Hepatocyte (in vitro differentiated cells): ENCODE measurements at regions not wholly inside any gene's neighbourhood (a gene's known extent, or its start where the extent isn't known, plus 50 kb on each side); places are given as distances from the start of the nearest gene placed in this dataset.

ENCODE experiments used
- DNase-seq: peaks from one replicate; pipeline ENCODE4 v3.0.0-alpha.2; 2016; ENCODE audit warnings: low spot score
- H2AFZ ChIP-seq: fragments of 200-600 bp; sonication (generic); 2 replicates; pipeline ENCODE4 v1.6.0; 2016; ENCODE audit warnings: antibody characterized with exemption, mild to moderate bottlenecking
- H3K27ac ChIP-seq: fragments of 200-600 bp; sonication (generic); 2 replicates; pipeline ENCODE4 v1.5.1; 2016; ENCODE audit warnings: mild to moderate bottlenecking
- H3K27me3 ChIP-seq: fragments of 200-600 bp; sonication (generic); 2 replicates; pipeline ENCODE4 v1.6.1; 2016
- H3K36me3 ChIP-seq: fragments of 200-600 bp; sonication (generic); replicated peaks from 2 replicates; pipeline ENCODE4 v1.5.1; 2016; ENCODE audit warnings: low read depth; ENCODE audit not compliant: insufficient read depth
- H3K4me1 ChIP-seq: fragments of 200-600 bp; sonication (generic); 2 replicates; pipeline ENCODE4 v1.5.1; 2016; ENCODE audit warnings: mild to moderate bottlenecking, moderate library complexity; ENCODE audit not compliant: insufficient read depth
- H3K4me2 ChIP-seq: fragments of 200-600 bp; sonication (generic); 2 replicates; pipeline ENCODE4 v1.6.0; 2016
- H3K4me3 ChIP-seq: fragments of 200-600 bp; sonication (generic); 2 replicates; pipeline ENCODE4 v1.5.1; 2016; ENCODE audit warnings: mild to moderate bottlenecking
- H3K79me2 ChIP-seq: fragments of 200-600 bp; sonication (generic); 2 replicates; pipeline ENCODE4 v1.6.0; 2017; ENCODE audit warnings: mild to moderate bottlenecking
- H3K9me2 ChIP-seq: fragments of 200-600 bp; sonication (generic); replicated peaks from 2 replicates; pipeline ENCODE4 v1.6.0; 2017; ENCODE audit warnings: mild to moderate bottlenecking; ENCODE audit not compliant: insufficient read depth
- H3K9me3 ChIP-seq: fragments of 200-600 bp; sonication (generic); 2 replicates; pipeline ENCODE4 v1.5.1; 2016; ENCODE audit warnings: low read depth, mild to moderate bottlenecking
- H4K20me1 ChIP-seq: fragments of 200-600 bp; sonication (generic); 2 replicates; pipeline ENCODE4 v1.6.0; 2016; ENCODE audit warnings: mild to moderate bottlenecking; ENCODE audit not compliant: insufficient read depth, poor library complexity, severe bottlenecking
- CTCF ChIP-seq: fragments of 200-600 bp; sonication (generic); IDR thresholded peaks from 2 replicates; pipeline ENCODE4 v1.5.1; 2016; ENCODE audit warnings: antibody characterized with exemption, mild to moderate bottlenecking; ENCODE audit not compliant: poor library complexity
- EZH2 ChIP-seq: fragments of 200-600 bp; sonication (generic); IDR thresholded peaks from 2 replicates; pipeline ENCODE4 v1.6.1; 2016; ENCODE audit warnings: antibody characterized with exemption, mild to moderate bottlenecking, borderline replicate concordance
- EZH2phosphoT487 ChIP-seq: fragments of 200-600 bp; sonication (generic); IDR thresholded peaks from one replicate; pipeline ENCODE4 v1.6.1; 2018; ENCODE audit warnings: antibody characterized with exemption, mild to moderate bottlenecking, low read depth, moderate library complexity; ENCODE audit not compliant: unreplicated experiment, severe bottlenecking
- WGBS: methylation state at CpG from one replicate; pipeline ENCODE4 v1.1.6; 2016; ENCODE audit warnings: low lambda C conversion rate; ENCODE audit errors: missing lambda C conversion rate; 5-methylcytosine and 5-hydroxymethylcytosine counted together

GRCh38 chr9:73919712-73920111, 577.4 kb upstream of the RORB start:
- no peak overlapping the region for H3K4me3 ChIP-seq
- TF ChIP-seq EZH2phosphoT487 (no peak), EZH2 (no peak), CTCF (no peak)
- H3K9me3 ChIP-seq = no peaks in the 10 kb centered on the region
- no peak overlapping the region for H3K27ac ChIP-seq
- H3K27me3 ChIP-seq = no peaks in the 10 kb centered on the region
- no peaks in the 10 kb centered on the region for H3K36me3 ChIP-seq
- no peaks in the 10 kb centered on the region for H3K4me1 ChIP-seq
- H3K4me2 ChIP-seq = no peak overlapping the region
- no peak for DNase-seq
- H4K20me1 ChIP-seq = no peaks in the 10 kb centered on the region
- no peak overlapping the region for H2AFZ ChIP-seq
- no peaks in the 10 kb centered on the region for H3K9me2 ChIP-seq
- WGBS = 93% methylated on average over 3 of the region's 3 CpGs
- no peaks in the 10 kb centered on the region for H3K79me2 ChIP-seq

GRCh38 chr9:73923796-73924195, 573.3 kb upstream of the RORB start:
- H3K27me3 ChIP-seq = no peaks in the 10 kb centered on the region
- no peaks in the 10 kb centered on the region for H3K36me3 ChIP-seq
- H3K27ac ChIP-seq = no peak overlapping the region
- no peak overlapping the region for H2AFZ ChIP-seq
- WGBS = 89% methylated on average over 4 of the region's 4 CpGs
- no peak overlapping the region for H3K4me3 ChIP-seq
- no peaks in the 10 kb centered on the region for H3K9me3 ChIP-seq
- TF ChIP-seq EZH2phosphoT487 (no peak), EZH2 (no peak), CTCF (no peak)
- no peaks in the 10 kb centered on the region for H4K20me1 ChIP-seq
- no peaks in the 10 kb centered on the region for H3K9me2 ChIP-seq
- no peaks in the 10 kb centered on the region for H3K4me1 ChIP-seq
- H3K4me2 ChIP-seq = no peak overlapping the region
- no peak for DNase-seq
- no peaks in the 10 kb centered on the region for H3K79me2 ChIP-seq

- TF ChIP-seq CTCF (no peak), EZH2phosphoT487 (no peak), EZH2 (no peak)
- H3K4me1 ChIP-seq = no peaks in the 10 kb centered on the region
- no peak overlapping the region for H3K4me2 ChIP-seq
- H3K79me2 ChIP-seq = no peaks in the 10 kb centered on the region
- H4K20me1 ChIP-seq = no peaks in the 10 kb centered on the region
- no peak overlapping the region for H2AFZ ChIP-seq
- WGBS = 53% methylated on average over 4 of the region's 4 CpGs
- H3K9me3 ChIP-seq = no peaks in the 10 kb centered on the region
- no peaks in the 10 kb centered on the region for H3K27me3 ChIP-seq
- no peaks in the 10 kb centered on the region for H3K36me3 ChIP-seq
- no peak overlapping the region for H3K27ac ChIP-seq
- DNase-seq = no peak
- H3K9me2 ChIP-seq = no peaks in the 10 kb centered on the region
- H3K4me3 ChIP-seq = no peak overlapping the region
Measured at GRCh38 chr9:73951147-73951546, 546.0 kb upstream of the RORB start.

GRCh38 chr9:73962792-73963191, 534.3 kb upstream of the RORB start:
- Histone ChIP-seq H3K4me1 (no peaks in the 10 kb centered on the region), H3K36me3 (no peaks in the 10 kb centered on the region), H3K4me3 (no peak overlapping the region), H3K27ac (no peak overlapping the region), H2AFZ (no peak overlapping the region), H3K9me3 (no peaks in the 10 kb centered on the region), H3K79me2 (no peaks in the 10 kb centered on the region), H3K27me3 (no peaks in the 10 kb centered on the region), H4K20me1 (no peaks in the 10 kb centered on the region), H3K9me2 (no peaks in the 10 kb centered on the region), H3K4me2 (no peak overlapping the region)
- no peak for DNase-seq
- TF ChIP-seq CTCF (no peak), EZH2phosphoT487 (no peak), EZH2 (no peak)
- whole genome bisulfite sequencing = 71% methylated on average over 4 of the region's 4 CpGs
